ENCODE measurements at regions not wholly inside any gene's neighbourhood (a gene's known extent, or its start where the extent isn't known, plus 50 kb on each side); places are given as distances from the start of the nearest gene placed in this dataset.

GRCh38 chr7:16094651-16095050 lies 326.7 kb downstream of the CRPPA start:
- H3K9me2 ChIP-seq (replicated peaks; ENCODE audit: low read depth, low read length): no peaks in the 10 kb centered on the region
- no peaks in the 10 kb centered on the region for H3K36me3 ChIP-seq (ENCODE audit: insufficient read depth, low read length)
- H3K4me1 ChIP-seq (ENCODE audit: insufficient read depth, low read length, poor library complexity, severe bottlenecking): no peaks in the 10 kb centered on the region
- H3K4me3 ChIP-seq (ENCODE audit: low read length, poor library complexity, severe bottlenecking): no peak overlapping the region
- H3K4me2 ChIP-seq (ENCODE audit: low read depth, low read length, poor library complexity, severe bottlenecking): no peak overlapping the region
- no peaks in the 10 kb centered on the region for H3K9me3 ChIP-seq (ENCODE audit: insufficient read depth, low read depth, low read length)
- no peak overlapping the region for H3K9ac ChIP-seq (ENCODE audit: low read depth, low read length, poor library complexity, severe bottlenecking)
- no peak overlapping the region for H2AFZ ChIP-seq (ENCODE audit: low read length)
- TF ChIP-seq EZH2phosphoT487 (IDR thresholded peaks at IDR 0.05; ENCODE audit: borderline replicate concordance): no peak
- TF ChIP-seq, protein P1, sequence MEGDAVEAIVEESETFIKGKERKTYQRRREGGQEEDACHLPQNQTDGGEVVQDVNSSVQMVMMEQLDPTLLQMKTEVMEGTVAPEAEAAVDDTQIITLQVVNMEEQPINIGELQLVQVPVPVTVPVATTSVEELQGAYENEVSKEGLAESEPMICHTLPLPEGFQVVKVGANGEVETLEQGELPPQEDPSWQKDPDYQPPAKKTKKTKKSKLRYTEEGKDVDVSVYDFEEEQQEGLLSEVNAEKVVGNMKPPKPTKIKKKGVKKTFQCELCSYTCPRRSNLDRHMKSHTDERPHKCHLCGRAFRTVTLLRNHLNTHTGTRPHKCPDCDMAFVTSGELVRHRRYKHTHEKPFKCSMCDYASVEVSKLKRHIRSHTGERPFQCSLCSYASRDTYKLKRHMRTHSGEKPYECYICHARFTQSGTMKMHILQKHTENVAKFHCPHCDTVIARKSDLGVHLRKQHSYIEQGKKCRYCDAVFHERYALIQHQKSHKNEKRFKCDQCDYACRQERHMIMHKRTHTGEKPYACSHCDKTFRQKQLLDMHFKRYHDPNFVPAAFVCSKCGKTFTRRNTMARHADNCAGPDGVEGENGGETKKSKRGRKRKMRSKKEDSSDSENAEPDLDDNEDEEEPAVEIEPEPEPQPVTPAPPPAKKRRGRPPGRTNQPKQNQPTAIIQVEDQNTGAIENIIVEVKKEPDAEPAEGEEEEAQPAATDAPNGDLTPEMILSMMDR (conservative IDR thresholded peaks at IDR 0.05; ENCODE audit: low read length): no peak
- no peaks in the 10 kb centered on the region for H3K79me2 ChIP-seq (ENCODE audit: insufficient read depth, low read length)
- H3K27me3 ChIP-seq (ENCODE audit: insufficient read depth, low read length, poor library complexity, severe bottlenecking): no peaks in the 10 kb centered on the region
- H3F3A ChIP-seq (ENCODE audit: low read depth): no peaks in the 10 kb centered on the region
- H4K20me1 ChIP-seq (ENCODE audit: insufficient read depth, low read length, poor library complexity, severe bottlenecking): no peaks in the 10 kb centered on the region

- Histone ChIP-seq H3K4me1 (ENCODE audit: insufficient read depth, low read length, poor library complexity, severe bottlenecking) (no peaks in the 10 kb centered on the region), H3K9me3 (ENCODE audit: insufficient read depth, low read depth, low read length) (no peaks in the 10 kb centered on the region), H3K9me2 (replicated peaks; ENCODE audit: low read depth, low read length) (no peaks in the 10 kb centered on the region), H3K27me3 (ENCODE audit: insufficient read depth, low read length, poor library complexity, severe bottlenecking) (no peaks in the 10 kb centered on the region), H3K4me3 (ENCODE audit: low read length, poor library complexity, severe bottlenecking) (no peak overlapping the region), H2AFZ (ENCODE audit: low read length) (no peak overlapping the region), H3K79me2 (ENCODE audit: insufficient read depth, low read length) (no peaks in the 10 kb centered on the region), H3K9ac (ENCODE audit: low read depth, low read length, poor library complexity, severe bottlenecking) (no peak overlapping the region), H4K20me1 (ENCODE audit: insufficient read depth, low read length, poor library complexity, severe bottlenecking) (no peaks in the 10 kb centered on the region), H3K36me3 (ENCODE audit: insufficient read depth, low read length) (no peaks in the 10 kb centered on the region), H3F3A (ENCODE audit: low read depth) (no peaks in the 10 kb centered on the region), H3K4me2 (ENCODE audit: low read depth, low read length, poor library complexity, severe bottlenecking) (no peak overlapping the region)
- TF ChIP-seq EZH2phosphoT487 (IDR thresholded peaks at IDR 0.05; ENCODE audit: borderline replicate concordance): no peak
- TF ChIP-seq, protein P1 (conservative IDR thresholded peaks at IDR 0.05; ENCODE audit: low read length): no peak
Measured at GRCh38 chr7:16092711-16093110, 328.6 kb downstream of the CRPPA start.

DNA sequence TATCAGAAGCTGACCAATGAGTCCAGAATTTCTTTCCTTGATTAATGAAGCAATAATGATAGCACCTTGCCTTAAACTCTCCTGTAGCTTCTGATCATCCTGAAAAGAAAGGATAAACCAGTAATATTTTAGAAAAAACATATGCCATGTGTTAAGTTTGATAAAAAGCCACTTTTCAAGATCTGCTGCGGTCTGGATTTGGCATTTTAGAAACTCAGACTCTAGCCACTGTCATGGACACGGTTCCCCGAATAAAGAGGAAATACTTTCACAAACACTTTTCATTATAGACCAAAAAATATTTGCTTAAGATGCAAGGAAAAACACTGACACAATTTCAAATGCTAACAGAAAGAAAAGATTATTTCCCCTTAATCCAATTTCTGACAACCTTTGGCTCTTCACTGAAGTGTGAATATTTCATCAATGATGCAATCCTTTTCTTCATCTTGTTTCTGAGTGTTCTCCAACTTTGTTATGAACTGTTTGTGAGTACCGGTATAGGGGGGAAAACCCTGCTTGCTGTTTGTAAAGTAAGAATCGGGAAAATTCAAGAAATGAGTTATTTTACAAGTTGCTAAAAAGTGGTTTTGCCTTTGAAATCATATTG lies 329.5 kb downstream of the CRPPA start:
- Histone ChIP-seq H3K4me1 (ENCODE audit: insufficient read depth, low read length, poor library complexity, severe bottlenecking) (no peaks in the 10 kb centered on the region), H2AFZ (ENCODE audit: low read length) (no peak overlapping the region), H3K9ac (ENCODE audit: low read depth, low read length, poor library complexity, severe bottlenecking) (no peak overlapping the region), H3K4me3 (ENCODE audit: low read length, poor library complexity, severe bottlenecking) (no peak overlapping the region), H4K20me1 (ENCODE audit: insufficient read depth, low read length, poor library complexity, severe bottlenecking) (no peaks in the 10 kb centered on the region), H3K27me3 (ENCODE audit: insufficient read depth, low read length, poor library complexity, severe bottlenecking) (no peaks in the 10 kb centered on the region), H3K79me2 (ENCODE audit: insufficient read depth, low read length) (no peaks in the 10 kb centered on the region), H3K9me2 (replicated peaks; ENCODE audit: low read depth, low read length) (no peaks in the 10 kb centered on the region), H3K36me3 (ENCODE audit: insufficient read depth, low read length) (no peaks in the 10 kb centered on the region), H3F3A (ENCODE audit: low read depth) (no peaks in the 10 kb centered on the region), H3K9me3 (ENCODE audit: insufficient read depth, low read depth, low read length) (no peaks in the 10 kb centered on the region), H3K4me2 (ENCODE audit: low read depth, low read length, poor library complexity, severe bottlenecking) (no peak overlapping the region)
- TF ChIP-seq EZH2phosphoT487 (IDR thresholded peaks at IDR 0.05; ENCODE audit: borderline replicate concordance): no peak
- TF ChIP-seq, protein P1 (conservative IDR thresholded peaks at IDR 0.05; ENCODE audit: low read length): no peak
